Breast epithelium (tissue), 4 donors: ENCODE measurements at regions not wholly inside any gene's neighbourhood (a gene's known extent, or its start where the extent isn't known, plus 50 kb on each side); places are given as distances from the start of the nearest gene placed in this dataset.

Experiments used
- DNase-seq, 2 donors: peaks; one replicate each; pipeline ENCODE4 v3.0.0-alpha.2; 2019; ENCODE audit warnings: low spot score in 2 of 2
- H3K27ac ChIP-seq, 2 donors: fragments of 200-600 bp; sonication (generic) in 1 of 2; one replicate each; pipeline ENCODE4 v1.5.1; 2016 to 2019; ENCODE audit warnings: mild to moderate bottlenecking in 1 of 2
- H3K27me3 ChIP-seq, 2 donors: fragments of 200-600 bp; sonication (generic) in 1 of 2; one replicate each; pipeline versions ENCODE4 v1.5.1 to v1.6.0; 2017 to 2019; ENCODE audit warnings: control low read depth in 1 of 2, mild to moderate bottlenecking in 1 of 2
- H3K36me3 ChIP-seq: fragments of 200-600 bp; one replicate; pipeline ENCODE4 v1.5.1; 2019
- H3K4me1 ChIP-seq, 2 donors: fragments of 200-600 bp; sonication (generic); one replicate each; pipeline ENCODE4 v1.5.1; 2016 to 2019; ENCODE audit warnings: control low read depth in 1 of 2
- H3K4me3 ChIP-seq, 3 donors: fragments of 200-600 bp; sonication (generic); 1 replicate in 2 of 3; 2 replicates in 1 of 3; pipeline ENCODE4 v1.5.1; 2016 to 2019; ENCODE audit warnings: mild to moderate bottlenecking in 3 of 3, moderate library complexity in 2 of 3
- H3K9me3 ChIP-seq, 2 donors: fragments of 200-600 bp; sonication (generic) in 1 of 2; one replicate each; pipeline ENCODE4 v1.5.1; 2016 to 2019; ENCODE audit warnings: control low read depth in 1 of 2
- POLR2A ChIP-seq: fragments of 450-650 bp; IDR thresholded peaks from one replicate; pipeline ENCODE4 v1.6.1; 2016; ENCODE audit warnings: antibody characterized with exemption, mild to moderate bottlenecking, moderate library complexity
- POLR2AphosphoS5 ChIP-seq, 3 donors: sonication (generic); formaldehyde crosslinking; IDR thresholded peaks; one replicate each; pipeline ENCODE4 v1.6.1; 2017; ENCODE audit warnings: antibody characterized with exemption in 3 of 3
- intact Hi-C: fragments of 100-400 bp; cut with DNase I; formaldehyde crosslinking; loops from one replicate; pipeline ENCODE4 v1.15.1; 2023; ENCODE audit warnings: low total_unique reads
- TF ChIP-seq, protein P1 (sequence below), 3 donors: fragments of 450-650 bp; IDR thresholded peaks; one replicate each; pipeline ENCODE4 v1.5.1; 2016 to 2017; ENCODE audit warnings: antibody characterized with exemption in 3 of 3, mild to moderate bottlenecking in 3 of 3, moderate library complexity in 3 of 3

GRCh38 chr6:10042280-10042679 is 372.6 kb downstream of the TFAP2A start:
- no peaks in the 10 kb centered on the region for H3K9me3 ChIP-seq
- TF ChIP-seq POLR2A: no peak
- TF ChIP-seq, protein P1, sequence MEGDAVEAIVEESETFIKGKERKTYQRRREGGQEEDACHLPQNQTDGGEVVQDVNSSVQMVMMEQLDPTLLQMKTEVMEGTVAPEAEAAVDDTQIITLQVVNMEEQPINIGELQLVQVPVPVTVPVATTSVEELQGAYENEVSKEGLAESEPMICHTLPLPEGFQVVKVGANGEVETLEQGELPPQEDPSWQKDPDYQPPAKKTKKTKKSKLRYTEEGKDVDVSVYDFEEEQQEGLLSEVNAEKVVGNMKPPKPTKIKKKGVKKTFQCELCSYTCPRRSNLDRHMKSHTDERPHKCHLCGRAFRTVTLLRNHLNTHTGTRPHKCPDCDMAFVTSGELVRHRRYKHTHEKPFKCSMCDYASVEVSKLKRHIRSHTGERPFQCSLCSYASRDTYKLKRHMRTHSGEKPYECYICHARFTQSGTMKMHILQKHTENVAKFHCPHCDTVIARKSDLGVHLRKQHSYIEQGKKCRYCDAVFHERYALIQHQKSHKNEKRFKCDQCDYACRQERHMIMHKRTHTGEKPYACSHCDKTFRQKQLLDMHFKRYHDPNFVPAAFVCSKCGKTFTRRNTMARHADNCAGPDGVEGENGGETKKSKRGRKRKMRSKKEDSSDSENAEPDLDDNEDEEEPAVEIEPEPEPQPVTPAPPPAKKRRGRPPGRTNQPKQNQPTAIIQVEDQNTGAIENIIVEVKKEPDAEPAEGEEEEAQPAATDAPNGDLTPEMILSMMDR (IDR thresholded peaks at IDR 0.05): no peak
- TF ChIP-seq POLR2AphosphoS5 (IDR thresholded peaks at IDR 0.05): no peak
- H3K36me3 ChIP-seq: no peaks in the 10 kb centered on the region
- H3K27me3 ChIP-seq: no peaks in the 10 kb centered on the region
- intact Hi-C loops: no loop called here
- H3K4me1 ChIP-seq: no peaks in the 10 kb centered on the region
- DNase-seq: no peak
- no peak overlapping the region for H3K27ac ChIP-seq
- no peak overlapping the region for H3K4me3 ChIP-seq

- Histone ChIP-seq H3K9me3 (no peaks in the 10 kb centered on the region), H3K36me3 (no peaks in the 10 kb centered on the region), H3K4me1 (no peaks in the 10 kb centered on the region), H3K27me3 (no peaks in the 10 kb centered on the region), H3K4me3 (no peak overlapping the region), H3K27ac (no peak overlapping the region)
- TF ChIP-seq POLR2AphosphoS5 (IDR thresholded peaks at IDR 0.05) (no peak), POLR2A (no peak)
- TF ChIP-seq, protein P1 (IDR thresholded peaks at IDR 0.05): no peak
- DNase-seq: no peak
- intact Hi-C loops: no loop called here
Observed at GRCh38 chr6:10033223-10033829, 381.5 kb downstream of the TFAP2A start.

DNA sequence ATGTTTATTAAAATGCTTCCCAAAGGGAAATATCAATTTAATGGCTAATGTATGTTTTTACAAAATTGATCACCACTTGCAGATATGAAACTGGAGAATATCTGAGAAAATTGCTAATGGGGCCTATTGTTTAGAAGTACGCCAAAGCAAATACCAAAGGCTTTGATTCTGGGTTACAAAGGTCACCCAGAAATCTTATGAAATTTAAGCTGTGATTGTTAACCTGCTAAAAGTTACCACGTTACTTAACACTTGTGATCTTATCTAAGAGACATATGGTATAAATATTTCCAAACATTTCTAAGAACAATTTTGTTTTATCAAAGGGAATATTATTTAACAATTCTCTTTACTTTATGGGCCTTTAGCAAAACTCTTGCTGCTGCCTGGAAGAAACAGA is 383.3 kb downstream of the TFAP2A start:
- no peaks in the 10 kb centered on the region for H3K9me3 ChIP-seq
- H3K4me1 ChIP-seq: no peaks in the 10 kb centered on the region
- DNase-seq: no peak
- H3K27ac ChIP-seq: no peak overlapping the region
- H3K36me3 ChIP-seq: no peaks in the 10 kb centered on the region
- TF ChIP-seq, protein P1 (IDR thresholded peaks at IDR 0.05): no peak
- TF ChIP-seq POLR2A (no peak), POLR2AphosphoS5 (IDR thresholded peaks at IDR 0.05) (no peak)
- no peak overlapping the region for H3K4me3 ChIP-seq
- intact Hi-C loops: no loop called here
- H3K27me3 ChIP-seq: no peaks in the 10 kb centered on the region

DNA sequence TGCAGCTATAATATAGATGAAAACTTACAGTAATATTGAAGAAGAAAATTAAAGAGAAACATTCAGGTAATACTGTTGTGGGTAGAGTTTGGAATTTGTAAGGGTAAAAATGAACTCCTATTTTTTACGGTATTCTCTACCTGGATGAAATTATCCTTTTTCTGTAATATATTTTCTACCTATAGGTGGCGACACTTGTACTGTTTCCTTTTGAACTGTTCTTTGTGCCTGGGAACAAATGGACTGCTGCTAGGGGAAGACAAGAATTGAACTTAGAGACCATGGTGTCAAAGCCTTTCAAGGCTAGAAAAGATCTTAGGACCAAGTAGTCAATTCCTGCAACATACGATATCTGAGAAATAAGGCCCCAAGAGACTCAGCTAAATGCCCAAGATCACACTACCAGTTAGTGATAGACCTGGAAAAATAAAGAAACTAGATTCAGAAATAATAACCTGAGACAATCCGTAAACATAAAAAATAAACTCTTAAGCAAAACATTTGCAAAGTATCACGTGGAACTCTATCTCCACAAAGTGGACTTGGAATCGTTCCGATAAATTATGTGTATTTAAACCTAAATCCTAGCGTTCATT is 383.8 kb downstream of the TFAP2A start:
- Histone ChIP-seq H3K4me1 (no peaks in the 10 kb centered on the region), H3K27me3 (no peaks in the 10 kb centered on the region), H3K27ac (no peak overlapping the region), H3K4me3 (no peak overlapping the region), H3K9me3 (no peaks in the 10 kb centered on the region), H3K36me3 (no peaks in the 10 kb centered on the region)
- intact Hi-C loops: no loop called here
- TF ChIP-seq, protein P1 (IDR thresholded peaks at IDR 0.05): peak; percentile 23 to 39 (median 32)
- no peak for TF ChIP-seq POLR2AphosphoS5 (IDR thresholded peaks at IDR 0.05)
- no peak for DNase-seq

DNA sequence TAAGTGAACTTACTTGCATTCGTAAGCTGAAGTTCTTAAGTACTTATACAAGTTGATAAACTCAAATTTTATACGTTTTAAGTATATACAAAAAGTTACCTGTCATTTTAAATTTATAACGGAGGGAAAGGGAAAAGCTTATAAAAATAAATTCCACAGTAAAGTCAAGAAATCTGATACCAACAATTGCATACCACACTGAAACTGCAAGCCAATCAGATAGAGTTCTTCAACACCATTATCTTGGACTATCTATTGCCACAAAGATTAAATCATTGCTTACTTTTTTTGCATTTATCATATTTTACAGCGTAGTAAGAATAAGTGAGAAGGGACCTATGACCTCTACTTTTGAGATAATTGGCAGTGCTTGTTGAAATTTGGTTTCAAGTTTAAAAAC is 386.7 kb downstream of the TFAP2A start:
- intact Hi-C loops: no loop called here
- TF ChIP-seq POLR2A (no peak), POLR2AphosphoS5 (IDR thresholded peaks at IDR 0.05) (no peak)
- TF ChIP-seq, protein P1 (IDR thresholded peaks at IDR 0.05): no peak

More for the DNA sequence above, 386.7 kb downstream of the TFAP2A start:
- Histone ChIP-seq H3K9me3 (no peaks in the 10 kb centered on the region), H3K27ac (no peak overlapping the region), H3K36me3 (no peaks in the 10 kb centered on the region), H3K4me3 (no peak overlapping the region), H3K4me1 (no peaks in the 10 kb centered on the region), H3K27me3 (no peaks in the 10 kb centered on the region)
- no peak for DNase-seq
